Mesenchymal stem cell (in vitro differentiated cells and primary cell): ENCODE measurements at regions not wholly inside any gene's neighbourhood (a gene's known extent, or its start where the extent isn't known, plus 50 kb on each side); places are given as distances from the start of the nearest gene placed in this dataset.
"Not testable (repeated sequence)": the region's sequence is repeated elsewhere in the genome, so short reads cannot be mapped to it uniquely, and the experiment has no call there.

Source experiments
- DNase-seq: peaks from one replicate; pipeline ENCODE4 v3.0.0-alpha.2; 2013
- H2AFZ ChIP-seq: one replicate; pipeline ENCODE4 v1.6.1; 2013; ENCODE audit warnings: low read depth, mild to moderate bottlenecking, control low read depth, inconsistent platforms, low read length, moderate library complexity
- H2AK5ac ChIP-seq: 2 replicates; pipeline ENCODE4 v1.6.1; 2013; ENCODE audit warnings: low read length, moderate library complexity, mild to moderate bottlenecking, inconsistent platforms; ENCODE audit not compliant: severe bottlenecking
- H2BK120ac ChIP-seq: one replicate; pipeline ENCODE4 v1.6.1; 2013; ENCODE audit warnings: low read depth, mild to moderate bottlenecking, inconsistent platforms, low read length, moderate library complexity
- H2BK12ac ChIP-seq, 2 experiments: one replicate each; pipeline ENCODE4 v1.6.1; 2013; ENCODE audit warnings: inconsistent platforms in 2 of 2, low read length in 2 of 2, mild to moderate bottlenecking in 2 of 2, moderate library complexity in 2 of 2, control low read depth in 1 of 2
- H2BK15ac ChIP-seq: one replicate; pipeline ENCODE4 v1.6.1; 2013; ENCODE audit warnings: mild to moderate bottlenecking, low read depth, inconsistent platforms; ENCODE audit not compliant: poor library complexity, severe bottlenecking
- H2BK5ac ChIP-seq: 2 replicates; pipeline ENCODE4 v1.6.1; 2013; ENCODE audit warnings: low read depth, mild to moderate bottlenecking, low read length, control low read depth, inconsistent platforms; ENCODE audit not compliant: poor library complexity, severe bottlenecking
- H3K14ac ChIP-seq, 2 experiments: one replicate each; pipeline ENCODE4 v1.6.1; 2013; ENCODE audit warnings: inconsistent platforms in 2 of 2, low read length in 2 of 2, control low read depth in 1 of 2, mild to moderate bottlenecking in 1 of 2, moderate library complexity in 1 of 2
- H3K18ac ChIP-seq, 2 experiments: one replicate each; pipeline ENCODE4 v1.6.1; 2013; ENCODE audit warnings: inconsistent platforms in 2 of 2, low read length in 2 of 2, control low read depth in 1 of 2, low read depth in 1 of 2, mild to moderate bottlenecking in 1 of 2
- H3K23ac ChIP-seq, 2 experiments: one replicate each; pipeline ENCODE4 v1.6.1; 2013; ENCODE audit warnings: inconsistent platforms in 2 of 2, low read length in 2 of 2, mild to moderate bottlenecking in 2 of 2, moderate library complexity in 2 of 2, control low read depth in 1 of 2
- H3K27ac ChIP-seq: 2 replicates; pipeline ENCODE4 v1.5.1; 2013; ENCODE audit warnings: mild to moderate bottlenecking, moderate library complexity, low read length, control low read depth, inconsistent platforms; ENCODE audit not compliant: poor library complexity, severe bottlenecking
- H3K27me3 ChIP-seq, 2 experiments: 2 replicates each; pipeline versions ENCODE4 v1.6.1 to v1.7.0; 2013; ENCODE audit warnings: low read length in 2 of 2, mild to moderate bottlenecking in 2 of 2, moderate library complexity in 2 of 2, control low read depth in 1 of 2, inconsistent platforms in 1 of 2; ENCODE audit not compliant: control insufficient read depth in 1 of 2, insufficient read depth in 1 of 2
- H3K36me3 ChIP-seq, 2 experiments: 2 replicates each; pipeline versions ENCODE4 v1.6.1 to v1.7.0; 2013; ENCODE audit warnings: low read length in 2 of 2, control low read depth in 1 of 2, inconsistent platforms in 1 of 2, low read depth in 1 of 2, mild to moderate bottlenecking in 1 of 2; ENCODE audit not compliant: insufficient read depth in 2 of 2, control insufficient read depth in 1 of 2
- H3K4ac ChIP-seq, 2 experiments: one replicate each; pipeline ENCODE4 v1.6.1; 2013; ENCODE audit warnings: inconsistent platforms in 2 of 2, low read length in 2 of 2, mild to moderate bottlenecking in 2 of 2, moderate library complexity in 2 of 2, control low read depth in 1 of 2, low read depth in 1 of 2
- H3K4me1 ChIP-seq: 2 replicates; pipeline ENCODE4 v1.6.1; 2013; ENCODE audit warnings: low read depth, low read length, control low read depth; ENCODE audit not compliant: control insufficient read depth, insufficient read depth
- H3K4me2 ChIP-seq: 2 replicates; pipeline ENCODE4 v1.6.1; 2013; ENCODE audit warnings: low read length, mild to moderate bottlenecking, inconsistent platforms; ENCODE audit not compliant: poor library complexity, severe bottlenecking
- H3K4me3 ChIP-seq, 2 experiments: 2 replicates each; pipeline versions ENCODE4 v1.5.1 to v1.7.0; 2013; ENCODE audit warnings: low read length in 2 of 2, mild to moderate bottlenecking in 2 of 2, control low read depth in 1 of 2, low read depth in 1 of 2; ENCODE audit not compliant: insufficient read depth in 1 of 2
- H3K79me1 ChIP-seq: replicated peaks from 2 replicates; pipeline ENCODE4 v1.6.1; 2013; ENCODE audit warnings: mild to moderate bottlenecking, control low read depth, low read length, inconsistent platforms; ENCODE audit not compliant: poor library complexity, severe bottlenecking
- H3K9ac ChIP-seq: 2 replicates; pipeline ENCODE4 v1.7.0; 2013; ENCODE audit warnings: mild to moderate bottlenecking, low read length, moderate library complexity
- H3K9me3 ChIP-seq: 2 replicates; pipeline ENCODE4 v1.7.0; 2013; ENCODE audit warnings: mild to moderate bottlenecking, low read length; ENCODE audit not compliant: control insufficient read depth
- H4K8ac ChIP-seq: one replicate; pipeline ENCODE4 v1.6.1; 2013; ENCODE audit warnings: inconsistent platforms, mild to moderate bottlenecking, low read length, moderate library complexity
- H4K91ac ChIP-seq: one replicate; pipeline ENCODE4 v1.6.1; 2013; ENCODE audit warnings: mild to moderate bottlenecking, low read length, inconsistent platforms
- WGBS: methylation state at CpG from one replicate; pipeline ENCODE4 v1.1.7; 2013; ENCODE audit warnings: mixed read lengths; 5-methylcytosine and 5-hydroxymethylcytosine counted together

DNA sequence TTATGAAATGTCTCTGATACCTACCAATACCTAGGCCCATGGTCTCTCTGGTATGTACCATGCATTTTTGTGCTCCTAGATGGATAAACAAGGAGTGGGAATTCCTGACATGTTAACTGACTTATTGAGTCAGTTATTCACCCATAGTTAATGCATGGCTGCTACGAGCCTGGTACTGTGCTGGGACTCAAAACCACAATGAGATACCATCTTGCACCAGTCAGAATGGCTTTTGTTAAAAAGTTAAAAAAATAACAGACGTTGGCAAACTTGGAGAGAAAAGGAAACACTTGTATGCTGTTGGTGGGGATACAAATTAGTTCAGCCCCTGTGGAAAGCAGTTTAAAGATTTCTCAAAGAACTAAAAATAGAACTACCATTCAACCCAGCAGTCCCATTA lies 293.8 kb downstream of the OSTF1 start:
- H3K4ac ChIP-seq, result no peak overlapping the region
- peaks cover 39% of the 10 kb centered on the region for H3K9me3 ChIP-seq
- no peak overlapping the region for H2BK5ac ChIP-seq
- H3K4me2 ChIP-seq, result no peak overlapping the region
- no peak overlapping the region for H4K91ac ChIP-seq
- no peak overlapping the region for H3K9ac ChIP-seq
- H3K23ac ChIP-seq, result no peak overlapping the region
- H2BK120ac ChIP-seq, result no peak overlapping the region
- no peak overlapping the region for H3K18ac ChIP-seq
- no peak overlapping the region for H3K27ac ChIP-seq
- no peak overlapping the region for H2BK12ac ChIP-seq
- H3K36me3 ChIP-seq, result no peaks in the 10 kb centered on the region
- H3K79me1 ChIP-seq, result no peaks in the 10 kb centered on the region
- DNase-seq, result no peak
- H3K4me3 ChIP-seq, result no peak overlapping the region
- H2BK15ac ChIP-seq, result no peak overlapping the region
- H3K27me3 ChIP-seq, result peaks cover 0 to 5% of the 10 kb centered on the region in 2 experiments
- no peak overlapping the region for H2AK5ac ChIP-seq
- peaks cover 2% of the 10 kb centered on the region for H3K4me1 ChIP-seq
- H4K8ac ChIP-seq, result no peak overlapping the region
- H3K14ac ChIP-seq, result no peak overlapping the region
- no peak overlapping the region for H2AFZ ChIP-seq
- 78% methylated on average over 1 of the region's 2 CpGs for WGBS

DNA sequence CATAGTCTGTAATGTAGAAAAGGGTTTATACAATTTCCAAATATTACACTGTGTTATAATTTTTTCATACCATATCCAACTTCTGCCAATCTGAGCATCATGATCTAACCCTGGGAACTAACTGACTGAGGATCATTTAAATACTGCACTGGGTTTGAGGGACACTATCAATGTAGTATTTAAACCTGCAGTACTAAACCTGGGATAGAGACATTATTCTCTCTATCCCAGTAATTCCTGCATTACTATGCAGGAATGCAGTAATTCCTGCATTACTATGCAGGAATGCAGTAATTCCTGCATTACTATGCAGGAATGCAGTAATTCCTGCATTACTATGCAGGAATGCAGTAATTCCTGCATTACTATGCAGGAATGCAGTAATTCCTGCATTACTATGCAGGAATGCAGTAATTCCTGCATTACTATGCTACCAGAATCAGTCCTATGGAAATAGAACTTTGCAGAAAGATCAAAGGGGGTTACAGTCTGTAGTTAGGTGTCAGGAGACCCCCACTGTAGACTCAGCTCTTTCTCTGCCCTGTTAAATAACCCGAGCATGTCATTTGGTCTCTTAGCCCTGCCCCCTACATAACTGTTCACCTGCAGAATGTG lies 295.2 kb downstream of the OSTF1 start:
- not testable (repeated sequence) for H3K14ac ChIP-seq, H4K8ac ChIP-seq, H3K27ac ChIP-seq, H2AFZ ChIP-seq, H2BK120ac ChIP-seq, H2BK5ac ChIP-seq, H2BK15ac ChIP-seq, H3K18ac ChIP-seq, H3K9ac ChIP-seq, H2BK12ac ChIP-seq, H3K36me3 ChIP-seq, H3K4ac ChIP-seq, H4K91ac ChIP-seq, H3K4me3 ChIP-seq, H3K4me2 ChIP-seq, H3K23ac ChIP-seq, H3K79me1 ChIP-seq, H3K27me3 ChIP-seq, H2AK5ac ChIP-seq, DNase-seq, H3K4me1 ChIP-seq
- peaks cover 42% of the 10 kb centered on the region for H3K9me3 ChIP-seq
- WGBS, result 90% methylated on average over 1 of the region's 1 CpG

DNA sequence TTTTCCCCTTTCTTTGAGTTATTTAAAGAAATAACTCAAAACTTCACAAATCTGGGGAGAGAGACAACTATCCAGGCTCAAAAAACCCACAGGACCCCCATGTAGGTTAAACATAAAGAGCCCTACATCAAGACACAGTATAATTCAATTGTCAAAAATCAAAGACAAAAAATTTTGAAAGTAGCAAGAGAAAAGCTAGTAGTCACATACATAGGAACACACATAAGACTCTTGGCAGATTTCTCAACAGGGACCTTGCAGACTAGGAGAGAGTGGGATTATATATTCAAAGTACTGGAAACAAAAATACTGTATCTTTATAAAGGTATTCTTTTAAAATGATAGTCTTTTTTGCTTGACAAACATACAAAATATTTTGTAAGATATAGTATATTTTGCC lies 296.9 kb downstream of the OSTF1 start:
- Histone ChIP-seq H3K9me3 (peaks cover 42% of the 10 kb centered on the region), H3K4me1 (no peaks in the 10 kb centered on the region), H4K8ac (no peak overlapping the region), H3K9ac (no peak overlapping the region), H3K18ac (no peak overlapping the region), H2BK5ac (no peak overlapping the region), H3K23ac (no peak overlapping the region), H2AK5ac (no peak overlapping the region), H3K4me3 (no peak overlapping the region), H3K36me3 (no peaks in the 10 kb centered on the region), H2BK12ac (no peak overlapping the region), H3K27me3 (no peaks in the 10 kb centered on the region), H3K4ac (no peak overlapping the region), H3K4me2 (no peak overlapping the region), H2BK15ac (no peak overlapping the region), H2BK120ac (no peak overlapping the region), H4K91ac (no peak overlapping the region), H3K79me1 (no peaks in the 10 kb centered on the region), H3K27ac (no peak overlapping the region), H2AFZ (no peak overlapping the region), H3K14ac (no peak overlapping the region)
- DNase-seq, result no peak

DNA sequence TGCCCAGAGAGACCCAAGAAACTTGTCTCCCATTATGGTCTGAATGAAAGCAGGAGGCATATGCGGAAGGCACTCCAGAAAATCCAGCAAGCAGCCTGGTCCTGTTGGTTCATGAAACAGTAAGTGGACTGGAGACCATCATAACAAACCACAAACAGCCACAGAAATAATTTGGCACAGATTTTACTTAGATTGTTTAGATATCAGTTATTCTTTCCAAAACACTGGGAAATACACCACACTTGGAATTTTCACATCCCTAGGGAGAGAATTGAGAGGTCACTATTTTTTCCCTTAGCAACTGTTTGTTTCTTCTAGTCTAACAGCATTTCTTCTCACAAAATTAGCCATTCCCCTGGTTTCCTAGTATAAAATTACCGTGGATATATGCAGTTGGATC lies 300.8 kb downstream of the OSTF1 start:
- H3K18ac ChIP-seq, result no peak overlapping the region
- no peak overlapping the region for H3K23ac ChIP-seq
- DNase-seq, result no peak
- no peak overlapping the region for H3K27ac ChIP-seq
- no peak overlapping the region for H2BK120ac ChIP-seq
- no peak overlapping the region for H3K4me3 ChIP-seq
- no peak overlapping the region for H2BK5ac ChIP-seq
- H2AK5ac ChIP-seq, result no peak overlapping the region
- H3K9me3 ChIP-seq, result peaks cover 31% of the 10 kb centered on the region
- no peaks in the 10 kb centered on the region for H3K27me3 ChIP-seq
- H3K4me1 ChIP-seq, result no peaks in the 10 kb centered on the region
- 80% methylated on average over 1 of the region's 2 CpGs for WGBS
- H2AFZ ChIP-seq, result no peak overlapping the region
- H3K36me3 ChIP-seq, result no peaks in the 10 kb centered on the region
- no peaks in the 10 kb centered on the region for H3K79me1 ChIP-seq
- no peak overlapping the region for H4K91ac ChIP-seq
- no peak overlapping the region for H3K14ac ChIP-seq
- H3K4ac ChIP-seq, result no peak overlapping the region
- H2BK12ac ChIP-seq, result no peak overlapping the region
- H2BK15ac ChIP-seq, result no peak overlapping the region
- no peak overlapping the region for H4K8ac ChIP-seq
- H3K4me2 ChIP-seq, result no peak overlapping the region
- H3K9ac ChIP-seq, result no peak overlapping the region
